Large intestine (tissue), 3 donors: ENCODE measurements at regions not wholly inside any gene's neighbourhood (a gene's known extent, or its start where the extent isn't known, plus 50 kb on each side); places are given as distances from the start of the nearest gene placed in this dataset.

Experiments
- DNase-seq, 2 donors: peaks; one replicate each; pipeline versions ENCODE4 v3.0.0 to v3.0.0-alpha.2; 2013
- H3K27ac ChIP-seq: one replicate; pipeline ENCODE4 v1.5.1; 2013; ENCODE audit warnings: low read length
- H3K27me3 ChIP-seq: 2 replicates; pipeline ENCODE4 v1.6.1; 2013; ENCODE audit warnings: low read length; ENCODE audit not compliant: control insufficient read depth, insufficient read depth
- H3K36me3 ChIP-seq: 2 replicates; pipeline ENCODE4 v1.6.1; 2013; ENCODE audit warnings: low read length; ENCODE audit not compliant: control insufficient read depth, insufficient read depth
- H3K4me1 ChIP-seq: one replicate; pipeline ENCODE4 v1.6.1; 2013; ENCODE audit warnings: low read length; ENCODE audit not compliant: control insufficient read depth, insufficient read depth
- H3K4me3 ChIP-seq: one replicate; pipeline ENCODE4 v1.5.1; 2013; ENCODE audit warnings: low read length
- H3K9me3 ChIP-seq: one replicate; pipeline ENCODE4 v1.6.1; 2013; ENCODE audit warnings: mild to moderate bottlenecking, low read depth, low read length, moderate library complexity; ENCODE audit not compliant: control insufficient read depth
- WGBS: methylation state at CpG from one replicate; pipeline ENCODE4 v1.1.5; 2013; ENCODE audit warnings: low lambda C conversion rate; ENCODE audit not compliant: insufficient coverage; 5-methylcytosine and 5-hydroxymethylcytosine counted together

DNA sequence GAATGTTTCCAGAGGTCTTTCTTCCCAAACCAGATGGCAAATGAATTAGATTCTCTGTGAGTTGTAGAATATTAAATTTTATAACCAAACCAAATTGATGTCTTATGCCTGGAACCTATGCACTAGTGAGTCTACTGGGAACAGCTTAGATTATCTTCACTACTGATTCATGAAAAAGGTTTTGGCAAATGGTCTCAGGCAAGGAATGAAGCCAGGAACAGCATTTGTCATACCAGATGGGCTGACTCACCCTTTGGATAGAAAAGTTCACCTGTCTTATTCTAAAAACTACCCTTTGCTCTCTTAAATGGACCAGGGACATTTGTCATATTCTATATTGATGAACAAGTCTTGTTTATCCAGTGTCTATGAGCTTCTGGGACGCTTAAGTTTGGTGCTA lies 135.4 kb upstream of the ECI2 start:
- DNase-seq: no peak
- H3K4me1 ChIP-seq: no peaks in the 10 kb centered on the region
- no peak overlapping the region for H3K4me3 ChIP-seq
- H3K9me3 ChIP-seq: no peaks in the 10 kb centered on the region
- no peak overlapping the region for H3K27ac ChIP-seq
- 60% methylated on average over 1 of the region's 1 CpG for WGBS
- H3K36me3 ChIP-seq: no peaks in the 10 kb centered on the region
- no peaks in the 10 kb centered on the region for H3K27me3 ChIP-seq

DNA sequence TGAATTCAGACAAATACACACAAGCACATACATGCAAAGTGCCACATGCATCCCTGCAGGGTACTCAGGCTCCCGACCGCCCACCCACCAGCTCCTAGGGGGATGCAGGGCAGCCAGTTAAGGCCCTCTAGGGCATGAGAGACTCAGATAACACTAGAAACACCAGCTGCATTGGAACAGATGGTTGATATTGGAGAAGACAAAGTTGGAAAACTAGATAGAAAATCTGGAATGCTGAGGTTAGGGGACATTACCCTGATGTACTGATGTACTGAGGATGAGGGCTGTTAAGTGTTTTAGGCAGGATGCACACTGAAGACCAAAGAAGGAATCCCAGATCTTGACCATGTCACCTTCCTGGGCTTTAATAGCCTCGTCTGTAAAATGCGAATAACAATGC lies 134.6 kb upstream of the ECI2 start:
- no peak overlapping the region for H3K27ac ChIP-seq
- no peak for DNase-seq
- no peaks in the 10 kb centered on the region for H3K9me3 ChIP-seq
- H3K36me3 ChIP-seq: no peaks in the 10 kb centered on the region
- H3K27me3 ChIP-seq: no peaks in the 10 kb centered on the region
- no peaks in the 10 kb centered on the region for H3K4me1 ChIP-seq
- H3K4me3 ChIP-seq: no peak overlapping the region
- no CpG with 5 or more reads among the region's 4 CpGs for WGBS

DNA sequence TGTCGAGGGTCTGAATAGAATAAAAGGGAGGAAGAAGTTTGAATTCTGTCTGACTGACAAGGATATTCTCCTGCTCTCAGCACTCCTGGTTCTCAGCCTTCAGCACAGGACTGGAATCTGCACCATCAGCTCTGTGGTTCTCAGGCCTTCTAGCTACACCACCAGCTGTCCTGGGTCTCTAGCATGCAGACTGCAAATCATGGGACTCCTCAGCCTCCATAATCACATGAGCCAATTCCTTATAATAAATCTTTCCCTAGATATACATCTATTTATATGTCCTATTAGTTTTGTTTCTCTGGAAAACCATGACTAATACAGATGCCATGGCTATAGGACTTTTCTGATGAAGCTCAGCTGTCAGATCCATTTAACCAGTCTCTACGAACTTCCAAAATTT lies 132.8 kb upstream of the ECI2 start:
- no peak for DNase-seq
- Histone ChIP-seq H3K4me3 (no peak overlapping the region), H3K4me1 (no peaks in the 10 kb centered on the region), H3K9me3 (no peaks in the 10 kb centered on the region), H3K36me3 (no peaks in the 10 kb centered on the region), H3K27me3 (no peaks in the 10 kb centered on the region), H3K27ac (no peak overlapping the region)
- WGBS: 100% methylated on average over 1 of the region's 2 CpGs

DNA sequence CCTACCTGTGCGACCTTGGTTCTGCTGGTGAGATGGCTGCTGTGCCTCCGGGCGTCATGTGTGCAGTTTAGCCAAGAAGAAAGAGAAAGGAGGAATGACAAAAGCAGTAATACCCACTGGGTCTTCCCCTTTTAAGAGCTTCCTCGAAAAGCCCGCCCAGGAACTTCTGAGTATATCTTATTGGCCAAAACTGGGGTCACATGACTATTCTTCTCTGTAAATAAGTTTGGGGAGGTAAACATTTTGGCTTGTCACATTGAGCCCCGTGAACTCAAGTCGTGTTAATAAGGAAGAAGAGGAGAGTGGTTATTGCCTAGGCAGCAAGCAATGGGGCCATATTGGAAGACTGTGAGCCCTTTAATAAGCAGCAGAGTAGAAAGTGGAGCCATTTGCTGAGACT lies 130.4 kb upstream of the ECI2 start:
- H3K36me3 ChIP-seq: no peaks in the 10 kb centered on the region
- no peak overlapping the region for H3K4me3 ChIP-seq
- H3K27me3 ChIP-seq: no peaks in the 10 kb centered on the region
- no CpG with 5 or more reads among the region's 7 CpGs for WGBS
- H3K27ac ChIP-seq: no peak overlapping the region
- H3K4me1 ChIP-seq: no peaks in the 10 kb centered on the region
- DNase-seq: no peak
- H3K9me3 ChIP-seq: no peaks in the 10 kb centered on the region

- no peak for DNase-seq
Measured at GRCh38 chr6:4264601-4265000, 129.2 kb upstream of the ECI2 start.

DNA sequence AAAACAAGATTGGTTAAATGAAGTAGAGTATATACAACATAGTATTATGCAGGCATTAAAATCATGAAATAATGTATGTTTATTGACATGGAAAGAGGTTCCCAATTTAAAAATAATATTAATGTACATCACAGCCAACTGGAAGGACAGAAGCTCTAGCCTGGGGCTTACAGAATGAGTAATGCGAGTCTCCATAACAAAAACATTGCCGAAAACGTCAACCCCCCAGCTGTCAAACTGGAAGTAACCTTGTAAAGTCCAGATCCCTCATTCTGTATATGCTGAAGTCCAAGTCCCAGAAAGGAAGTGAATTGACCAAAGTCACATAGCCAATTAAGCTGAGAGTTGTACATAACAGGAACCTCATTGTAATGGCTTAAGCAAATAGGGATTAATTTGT lies 128.7 kb upstream of the ECI2 start:
- WGBS: no CpG with 5 or more reads among the region's 3 CpGs
- no peaks in the 10 kb centered on the region for H3K4me1 ChIP-seq
- H3K27me3 ChIP-seq: no peaks in the 10 kb centered on the region
- H3K27ac ChIP-seq: no peak overlapping the region
- H3K4me3 ChIP-seq: no peak overlapping the region
- no peak for DNase-seq
- no peaks in the 10 kb centered on the region for H3K36me3 ChIP-seq
- no peaks in the 10 kb centered on the region for H3K9me3 ChIP-seq

More at GRCh38 chr6:4264601-4265000, 129.2 kb upstream of the ECI2 start:
- Histone ChIP-seq H3K36me3 (no peaks in the 10 kb centered on the region), H3K27me3 (no peaks in the 10 kb centered on the region), H3K4me1 (no peaks in the 10 kb centered on the region), H3K4me3 (no peak overlapping the region), H3K27ac (no peak overlapping the region), H3K9me3 (no peaks in the 10 kb centered on the region)
- WGBS: no CpG with 5 or more reads among the region's 1 CpG

DNA sequence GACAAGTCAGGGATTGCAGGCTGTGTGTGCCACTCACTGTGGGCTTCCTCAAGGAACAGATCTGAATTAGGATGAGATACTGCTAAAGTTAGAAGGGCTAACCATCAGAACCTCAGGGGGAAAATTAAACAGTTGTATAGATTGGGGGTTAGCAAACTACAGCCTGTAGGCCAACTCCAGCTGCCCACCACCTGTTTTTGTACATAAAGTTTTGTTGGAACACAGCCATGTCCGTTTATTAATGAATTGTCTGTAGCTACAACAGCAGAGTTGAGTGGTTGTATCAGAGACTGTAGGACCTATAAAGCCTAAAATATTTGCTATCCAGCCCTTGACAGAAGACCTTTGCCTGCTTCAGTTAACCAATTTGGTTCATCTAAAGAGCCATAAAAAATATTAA lies 127.2 kb upstream of the ECI2 start:
- no peak overlapping the region for H3K27ac ChIP-seq
- no CpG with 5 or more reads among the region's 1 CpG for WGBS
- no peak for DNase-seq

DNA sequence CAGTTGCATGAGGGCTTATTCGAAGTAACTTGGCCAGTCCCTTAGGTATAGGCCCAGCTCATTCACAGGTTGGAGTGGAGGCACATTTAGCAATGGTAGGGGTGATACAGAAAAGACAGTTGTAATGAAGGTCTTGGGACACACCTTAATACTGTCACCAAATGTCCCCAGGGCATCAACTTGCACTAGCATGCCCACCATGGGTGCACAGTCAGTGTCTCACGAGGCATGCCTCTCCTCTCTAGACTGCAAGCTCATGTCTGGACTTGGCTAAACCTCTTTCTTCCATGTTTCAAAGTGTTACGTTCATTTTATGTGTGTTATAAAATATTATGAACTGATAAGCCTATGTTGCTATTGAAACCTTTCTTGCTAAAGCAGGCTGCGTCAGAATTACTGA lies 124.0 kb upstream of the ECI2 start:
- no peaks in the 10 kb centered on the region for H3K9me3 ChIP-seq
- no peak overlapping the region for H3K4me3 ChIP-seq
- no peaks in the 10 kb centered on the region for H3K4me1 ChIP-seq
- no peaks in the 10 kb centered on the region for H3K36me3 ChIP-seq
- H3K27me3 ChIP-seq: no peaks in the 10 kb centered on the region
- DNase-seq: no peak
- H3K27ac ChIP-seq: no peak overlapping the region
- no CpG with 5 or more reads among the region's 4 CpGs for WGBS

More for the DNA sequence above, 127.2 kb upstream of the ECI2 start:
- Histone ChIP-seq H3K4me1 (no peaks in the 10 kb centered on the region), H3K36me3 (no peaks in the 10 kb centered on the region), H3K27me3 (no peaks in the 10 kb centered on the region), H3K9me3 (no peaks in the 10 kb centered on the region), H3K4me3 (no peak overlapping the region)

- no CpG with 5 or more reads among the region's 5 CpGs for WGBS
- Histone ChIP-seq H3K27ac (no peak overlapping the region), H3K36me3 (no peaks in the 10 kb centered on the region), H3K9me3 (no peaks in the 10 kb centered on the region), H3K27me3 (no peaks in the 10 kb centered on the region), H3K4me3 (no peak overlapping the region), H3K4me1 (no peaks in the 10 kb centered on the region)
- DNase-seq: no peak
Measured at GRCh38 chr6:4258733-4259132, 123.4 kb upstream of the ECI2 start.

DNA sequence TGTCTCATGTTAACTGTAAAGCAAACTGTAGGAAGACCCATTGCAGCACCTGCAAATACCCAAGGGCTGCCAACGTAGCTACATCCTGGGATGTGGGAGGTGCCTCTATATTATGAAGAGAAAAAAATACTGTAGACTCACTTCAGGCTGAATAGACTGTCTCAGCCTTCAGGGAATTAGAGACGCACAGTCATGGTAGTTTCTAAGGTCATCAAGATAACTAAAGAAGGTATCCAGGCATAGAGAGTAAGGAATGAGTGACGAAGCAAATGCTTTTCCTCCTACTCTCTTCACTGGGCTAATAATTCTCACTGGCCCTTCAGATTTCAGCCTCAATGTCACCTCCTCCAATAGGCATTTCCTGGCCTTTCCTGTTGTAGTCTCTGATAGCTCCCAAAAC lies 121.6 kb upstream of the ECI2 start:
- WGBS: 85% methylated on average over 3 of the region's 3 CpGs
- H3K4me1 ChIP-seq: no peaks in the 10 kb centered on the region
- no peak for DNase-seq
- H3K9me3 ChIP-seq: no peaks in the 10 kb centered on the region
- H3K27ac ChIP-seq: no peak overlapping the region
- no peaks in the 10 kb centered on the region for H3K27me3 ChIP-seq
- no peak overlapping the region for H3K4me3 ChIP-seq
- H3K36me3 ChIP-seq: no peaks in the 10 kb centered on the region

GRCh38 chr6:4253604-4254231 lies 118.3 kb upstream of the ECI2 start:
- WGBS: no CpG with 5 or more reads among the region's 5 CpGs
- H3K27ac ChIP-seq: no peak overlapping the region

More at GRCh38 chr6:4253604-4254231, 118.3 kb upstream of the ECI2 start:
- Histone ChIP-seq H3K36me3 (no peaks in the 10 kb centered on the region), H3K9me3 (no peaks in the 10 kb centered on the region), H3K4me1 (no peaks in the 10 kb centered on the region), H3K4me3 (no peak overlapping the region), H3K27me3 (no peaks in the 10 kb centered on the region)
- DNase-seq: peak; percentile 21 to 37
